Erythroblast (primary cell): ENCODE measurements at regions not wholly inside any gene's neighbourhood (a gene's known extent, or its start where the extent isn't known, plus 50 kb on each side); places are given as distances from the start of the nearest gene placed in this dataset.

Experiments used
- DNase-seq, 2 experiments: peaks; one replicate each; lab custom pipeline; 2025; lab: John Stamatoyannopoulos, UW
- GATA1 ChIP-seq: IDR thresholded peaks from 2 replicates; pipeline ENCODE4 v1.6.1; 2011; ENCODE audit warnings: low read depth, mild to moderate bottlenecking, control low read depth, low read length, moderate library complexity
- POLR2A ChIP-seq: IDR thresholded peaks from 2 replicates; pipeline ENCODE4 v1.6.1; 2011; ENCODE audit warnings: mild to moderate bottlenecking, low read length

GRCh38 chr11:11163669-11164333, 189.2 kb downstream of the CSNK2A3 start:
- TF ChIP-seq GATA1 = no peak
- TF ChIP-seq POLR2A = no peak
- no peak for DNase-seq

GRCh38 chr11:11163236-11163635, 189.8 kb downstream of the CSNK2A3 start:
- DNase-seq = no peak
- TF ChIP-seq POLR2A (no peak), GATA1 (no peak)

- DNase-seq = peak; percentile 28 to 31
- no peak for TF ChIP-seq GATA1
- TF ChIP-seq POLR2A = no peak
Measured at GRCh38 chr11:11157185-11157584, 195.9 kb downstream of the CSNK2A3 start.

GRCh38 chr11:11155962-11156815, 196.9 kb downstream of the CSNK2A3 start:
- peak; percentile 17 to 35 for DNase-seq
- TF ChIP-seq POLR2A = no peak
- TF ChIP-seq GATA1 = no peak

- no peak for DNase-seq
- TF ChIP-seq POLR2A = no peak
- no peak for TF ChIP-seq GATA1
Measured at GRCh38 chr11:11152877-11153276, 200.2 kb downstream of the CSNK2A3 start.

GRCh38 chr11:11149671-11150459, 203.2 kb downstream of the CSNK2A3 start:
- no peak for DNase-seq

GRCh38 chr11:11148596-11148995, 204.5 kb downstream of the CSNK2A3 start:
- TF ChIP-seq POLR2A (no peak), GATA1 (no peak)

More at GRCh38 chr11:11149671-11150459, 203.2 kb downstream of the CSNK2A3 start:
- TF ChIP-seq POLR2A (no peak), GATA1 (no peak)

GRCh38 chr11:11148104-11148509, 204.9 kb downstream of the CSNK2A3 start:
- TF ChIP-seq POLR2A (no peak), GATA1 (no peak)
- DNase-seq = peak in 1 of 2 experiments; percentile 6

More at GRCh38 chr11:11148596-11148995, 204.5 kb downstream of the CSNK2A3 start:
- DNase-seq = no peak

GRCh38 chr11:11146830-11147229, 206.2 kb downstream of the CSNK2A3 start:
- no peak for DNase-seq

GRCh38 chr11:11143849-11144248, 209.2 kb downstream of the CSNK2A3 start:
- DNase-seq = no peak
- no peak for TF ChIP-seq POLR2A
- TF ChIP-seq GATA1 = no peak

More at GRCh38 chr11:11146830-11147229, 206.2 kb downstream of the CSNK2A3 start:
- no peak for TF ChIP-seq POLR2A
- no peak for TF ChIP-seq GATA1

- TF ChIP-seq POLR2A (no peak), GATA1 (no peak)
- no peak for DNase-seq
Measured at GRCh38 chr11:11142430-11142829, 210.6 kb downstream of the CSNK2A3 start.

- DNase-seq = no peak
- no peak for TF ChIP-seq POLR2A
- no peak for TF ChIP-seq GATA1
Measured at GRCh38 chr11:11141065-11141464, 212.0 kb downstream of the CSNK2A3 start.

GRCh38 chr11:11140510-11140909, 212.5 kb downstream of the CSNK2A3 start:
- DNase-seq = no peak
- TF ChIP-seq POLR2A = no peak
- TF ChIP-seq GATA1 = no peak
